Astrocyte of the spinal cord (primary cell): ENCODE measurements at regions not wholly inside any gene's neighbourhood (a gene's known extent, or its start where the extent isn't known, plus 50 kb on each side); places are given as distances from the start of the nearest gene placed in this dataset.

ENCODE experiments used
- DNase-seq: peaks from one replicate; pipeline ENCODE4 v3.0.0; 2011; ENCODE audit warnings: low read depth, low spot score
- H3K4me3 ChIP-seq: 2 replicates; pipeline ENCODE4 v1.5.1; 2011; ENCODE audit warnings: low read depth, mild to moderate bottlenecking, low read length, moderate library complexity
- in situ Hi-C: cut with HindIII; loops from 2 replicates; pipeline ENCODE4 v1.10.0; 2017; ENCODE audit warnings: low sequenced_read_pairs
- TF ChIP-seq, protein P1 (sequence below): IDR thresholded peaks from 2 replicates; pipeline ENCODE4 v1.5.1; 2012; ENCODE audit warnings: low read depth, mild to moderate bottlenecking, low read length, inconsistent platforms

DNA sequence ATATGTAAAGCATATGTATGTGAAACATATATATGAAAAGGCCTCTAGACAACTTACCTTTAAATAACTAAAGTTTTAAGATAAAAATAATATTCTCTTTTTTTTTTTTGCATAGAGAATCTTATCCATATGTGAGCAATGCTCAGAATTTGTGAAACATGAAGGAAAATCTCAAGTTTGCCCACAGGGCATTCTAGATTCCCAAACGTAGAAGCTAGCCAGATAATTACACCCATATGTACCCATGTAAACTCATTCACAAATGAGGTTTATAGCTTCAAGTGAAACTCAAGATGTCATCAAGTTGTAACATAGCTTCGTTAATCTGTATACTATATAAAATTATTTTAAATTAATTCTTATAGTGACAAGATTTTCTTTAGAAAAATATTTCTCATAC is 537.3 kb upstream of the NR2F2 start:
- in situ Hi-C loops = no loop called here
- TF ChIP-seq, protein P1, sequence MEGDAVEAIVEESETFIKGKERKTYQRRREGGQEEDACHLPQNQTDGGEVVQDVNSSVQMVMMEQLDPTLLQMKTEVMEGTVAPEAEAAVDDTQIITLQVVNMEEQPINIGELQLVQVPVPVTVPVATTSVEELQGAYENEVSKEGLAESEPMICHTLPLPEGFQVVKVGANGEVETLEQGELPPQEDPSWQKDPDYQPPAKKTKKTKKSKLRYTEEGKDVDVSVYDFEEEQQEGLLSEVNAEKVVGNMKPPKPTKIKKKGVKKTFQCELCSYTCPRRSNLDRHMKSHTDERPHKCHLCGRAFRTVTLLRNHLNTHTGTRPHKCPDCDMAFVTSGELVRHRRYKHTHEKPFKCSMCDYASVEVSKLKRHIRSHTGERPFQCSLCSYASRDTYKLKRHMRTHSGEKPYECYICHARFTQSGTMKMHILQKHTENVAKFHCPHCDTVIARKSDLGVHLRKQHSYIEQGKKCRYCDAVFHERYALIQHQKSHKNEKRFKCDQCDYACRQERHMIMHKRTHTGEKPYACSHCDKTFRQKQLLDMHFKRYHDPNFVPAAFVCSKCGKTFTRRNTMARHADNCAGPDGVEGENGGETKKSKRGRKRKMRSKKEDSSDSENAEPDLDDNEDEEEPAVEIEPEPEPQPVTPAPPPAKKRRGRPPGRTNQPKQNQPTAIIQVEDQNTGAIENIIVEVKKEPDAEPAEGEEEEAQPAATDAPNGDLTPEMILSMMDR = no peak

DNA sequence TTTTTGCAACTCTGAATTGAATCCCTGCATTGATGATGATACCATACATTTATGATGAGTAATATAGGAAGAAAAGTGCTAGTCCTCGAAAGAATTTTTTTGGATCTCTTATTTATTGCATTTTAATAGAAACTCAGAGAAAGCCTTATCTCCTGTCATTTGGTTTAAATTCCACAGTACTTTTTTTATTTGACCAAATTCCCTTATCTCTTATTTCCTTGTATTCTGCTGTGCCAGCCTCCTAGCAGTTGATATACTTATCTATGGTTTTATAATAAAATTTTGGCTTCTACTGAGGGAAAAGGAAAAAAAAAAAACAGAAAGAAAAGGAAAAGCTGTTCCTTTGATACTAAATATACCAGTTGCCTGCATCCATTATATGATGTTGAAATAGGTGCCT is 535.1 kb upstream of the NR2F2 start:
- H3K4me3 ChIP-seq = no peak overlapping the region
- TF ChIP-seq, protein P1 = no peak
- no peak for DNase-seq
- in situ Hi-C loops = no loop called here

More for the DNA sequence above, 537.3 kb upstream of the NR2F2 start:
- no peak overlapping the region for H3K4me3 ChIP-seq
- no peak for DNase-seq

DNA sequence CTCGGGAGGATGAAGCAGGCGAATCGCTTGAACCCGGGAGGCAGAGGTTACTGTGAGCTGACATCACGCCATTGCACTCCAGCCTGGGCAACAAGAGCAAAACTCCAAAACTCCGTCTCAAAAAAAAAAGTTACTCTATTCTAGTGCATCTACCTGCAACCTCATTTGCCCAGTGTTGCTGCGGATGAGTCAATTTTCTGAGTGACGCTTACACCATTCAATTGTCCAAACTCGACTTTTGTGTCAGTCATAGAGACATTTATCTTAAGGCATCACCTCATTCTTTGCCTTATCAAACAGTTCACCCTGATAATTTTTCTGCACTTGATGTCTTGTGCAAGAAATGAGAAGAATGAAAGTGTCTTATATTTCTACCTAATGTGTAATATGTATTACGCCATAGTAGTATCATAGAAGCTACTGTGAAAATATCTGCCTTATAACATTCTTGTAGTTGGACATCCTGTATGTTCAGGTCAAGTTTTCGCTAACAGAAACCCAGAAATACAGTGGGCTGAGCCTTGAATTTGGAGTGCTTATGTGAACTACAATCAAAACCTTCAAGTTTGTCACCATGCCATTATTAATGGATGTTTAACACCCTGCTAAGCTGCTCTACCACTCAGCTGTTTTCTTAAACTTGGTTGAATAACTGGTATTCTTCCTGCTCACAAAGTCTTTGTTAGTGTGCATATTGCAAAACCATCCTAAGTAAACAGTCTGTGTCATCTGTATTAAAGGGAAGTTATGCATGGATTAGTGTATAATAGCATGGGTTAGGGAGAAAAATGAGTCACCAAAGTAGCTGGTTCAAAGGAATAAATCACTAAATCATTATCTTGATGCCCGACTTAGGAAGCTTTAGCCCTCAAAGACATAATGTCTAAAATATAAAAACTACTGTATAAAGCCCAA is 531.0 kb upstream of the NR2F2 start:
- peak; percentile 87 for DNase-seq
- in situ Hi-C loops = no loop called here

DNA sequence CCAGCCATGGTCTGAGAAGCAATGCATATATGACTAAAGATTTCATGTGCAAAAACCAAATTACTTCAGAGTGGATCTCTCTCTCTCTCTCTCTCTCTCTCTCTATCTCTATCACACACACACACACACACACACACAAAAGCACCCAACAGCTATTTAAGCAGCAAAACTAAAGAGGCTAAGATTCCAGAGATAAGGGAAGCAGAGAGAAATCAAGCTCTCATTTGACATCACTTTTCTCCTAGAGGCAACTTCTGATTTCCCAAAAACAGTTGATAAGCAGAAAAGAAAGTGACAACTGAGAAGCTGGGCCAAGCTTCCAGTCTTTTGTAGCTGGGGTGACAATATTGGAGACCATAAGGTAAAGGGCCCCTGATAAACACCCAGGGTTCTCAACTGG is 526.0 kb upstream of the NR2F2 start:
- TF ChIP-seq, protein P1 = no peak
- no peak overlapping the region for H3K4me3 ChIP-seq
- in situ Hi-C loops = no loop called here
- no peak for DNase-seq

More for the DNA sequence above, 531.0 kb upstream of the NR2F2 start:
- no peak overlapping the region for H3K4me3 ChIP-seq
- TF ChIP-seq, protein P1 = no peak

DNA sequence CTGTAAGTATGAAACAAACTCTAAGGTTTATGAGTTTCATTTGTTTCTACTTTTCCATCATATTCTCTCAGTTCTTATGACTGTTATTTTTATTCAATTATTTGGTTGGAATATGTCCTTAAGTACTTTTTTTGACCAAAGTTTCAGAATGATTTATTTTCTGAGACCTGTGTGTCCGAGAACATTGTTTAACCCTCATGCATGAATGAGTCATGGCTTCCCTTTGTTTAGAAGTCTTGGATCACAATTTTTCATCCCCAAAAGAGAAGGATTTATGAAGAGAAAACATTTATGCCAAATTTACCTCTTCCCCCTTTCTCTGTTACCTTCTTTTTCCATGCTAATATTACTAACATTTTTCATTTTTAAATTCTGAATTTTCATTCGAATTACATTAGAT is 518.0 kb upstream of the NR2F2 start:
- TF ChIP-seq, protein P1 = no peak
- no peak overlapping the region for H3K4me3 ChIP-seq
- DNase-seq = peak; percentile 55
- in situ Hi-C loops = no loop called here

DNA sequence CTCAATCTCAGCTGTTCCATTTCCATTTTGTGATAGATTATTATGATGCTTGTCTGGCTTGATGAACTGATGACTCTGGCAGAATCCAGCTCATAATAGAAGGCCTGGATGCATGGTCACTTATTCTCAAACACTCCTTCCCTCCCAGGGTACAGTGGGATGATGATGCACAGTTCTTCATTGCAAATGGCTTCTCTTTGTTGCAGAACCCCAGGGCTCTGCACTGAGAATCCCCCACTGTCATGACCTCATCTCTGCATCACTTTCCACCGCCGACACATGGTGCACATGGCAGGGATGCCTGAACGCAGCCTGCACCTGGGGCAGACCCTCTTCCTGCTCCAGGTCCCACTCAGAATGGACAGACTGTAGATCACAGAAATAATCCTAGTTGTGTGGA is 515.6 kb upstream of the NR2F2 start:
- in situ Hi-C loops = no loop called here
- no peak overlapping the region for H3K4me3 ChIP-seq
- TF ChIP-seq, protein P1 = no peak
- no peak for DNase-seq
